Stimulated activated CD4-positive, alpha-beta T cell treated with anti-CD3 and anti-CD28 coated beads, Interleukin-12 subunit alpha, Interleukin-12 subunit beta, amount 100 ng/mL, for 48 hours (primary cell): ENCODE measurements at regions not wholly inside any gene's neighbourhood (a gene's known extent, or its start where the extent isn't known, plus 50 kb on each side); places are given as distances from the start of the nearest gene placed in this dataset.

Experiments used
- DNase-seq, 3 donors: peaks; one replicate each; pipeline ENCODE4 v3.0.0-alpha.2; 2020; ENCODE audit warnings: low read depth in 2 of 3, low spot score in 1 of 3

DNA sequence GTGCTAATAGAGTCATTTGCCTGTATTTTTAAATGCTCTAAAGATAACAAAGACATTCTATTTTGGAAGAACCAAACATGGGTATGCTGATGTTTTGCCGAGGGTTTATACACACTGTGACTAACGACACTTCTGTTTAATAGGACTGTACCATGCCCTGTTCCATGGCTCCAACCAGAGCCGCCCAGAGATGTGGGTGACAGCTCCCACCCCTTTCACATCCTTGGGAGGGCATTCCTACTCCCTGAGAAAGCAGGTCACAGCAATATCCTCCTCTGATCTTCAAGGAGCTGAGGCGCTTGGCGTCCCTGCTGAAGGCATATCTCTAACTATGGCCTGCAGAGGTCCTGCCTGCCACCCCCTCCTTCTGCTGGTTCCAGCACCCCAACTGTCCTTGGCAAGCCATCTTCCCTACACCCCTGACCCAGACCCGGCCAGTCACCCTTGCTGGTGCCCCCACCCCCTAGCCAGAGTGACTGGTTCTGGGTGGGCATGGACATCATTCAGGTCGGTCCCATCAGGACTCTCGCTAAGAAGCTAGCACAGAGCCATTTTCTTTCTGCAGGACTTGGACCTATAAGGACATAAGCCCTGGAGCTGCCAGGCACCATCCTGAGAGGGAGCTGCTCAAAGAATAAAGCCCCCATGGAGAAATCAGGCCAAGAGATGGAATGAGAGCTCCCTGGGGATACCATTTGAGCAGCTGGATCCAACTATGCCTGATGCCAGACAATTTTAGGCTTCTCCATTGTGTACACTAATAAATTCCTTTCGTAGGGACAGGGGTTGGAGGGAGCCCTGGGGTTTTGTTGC is 381.3 kb downstream of the CTTN start:
- no peak for DNase-seq

GRCh38 chr11:70780246-70780535 is 381.9 kb downstream of the CTTN start:
- no peak for DNase-seq

DNA sequence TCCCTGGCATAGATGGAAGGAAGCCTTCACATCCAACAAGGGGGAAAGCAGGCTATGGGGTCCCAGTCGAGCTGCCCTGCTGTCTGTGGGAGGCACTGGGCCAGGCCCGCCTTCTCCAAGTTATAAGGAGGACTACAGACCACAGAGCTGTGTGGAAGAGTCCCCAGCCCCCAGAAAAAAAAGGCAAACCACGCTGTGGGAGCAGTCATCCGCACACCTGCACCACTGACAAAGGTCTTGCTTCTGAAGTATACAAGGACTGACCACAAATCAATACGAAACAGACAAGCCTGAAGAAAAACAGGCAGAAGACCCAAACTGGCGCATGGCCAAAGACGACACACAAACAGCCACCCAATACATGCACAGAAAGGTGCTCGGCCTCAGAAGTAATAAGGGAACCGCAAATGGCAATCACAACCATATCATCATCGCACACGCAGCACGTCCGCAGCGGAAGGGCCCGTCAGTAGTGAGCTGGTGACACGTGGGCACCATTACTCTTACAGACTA is 384.1 kb downstream of the CTTN start:
- DNase-seq = no peak

GRCh38 chr11:70783356-70783755 is 385.0 kb downstream of the CTTN start:
- no peak for DNase-seq

DNA sequence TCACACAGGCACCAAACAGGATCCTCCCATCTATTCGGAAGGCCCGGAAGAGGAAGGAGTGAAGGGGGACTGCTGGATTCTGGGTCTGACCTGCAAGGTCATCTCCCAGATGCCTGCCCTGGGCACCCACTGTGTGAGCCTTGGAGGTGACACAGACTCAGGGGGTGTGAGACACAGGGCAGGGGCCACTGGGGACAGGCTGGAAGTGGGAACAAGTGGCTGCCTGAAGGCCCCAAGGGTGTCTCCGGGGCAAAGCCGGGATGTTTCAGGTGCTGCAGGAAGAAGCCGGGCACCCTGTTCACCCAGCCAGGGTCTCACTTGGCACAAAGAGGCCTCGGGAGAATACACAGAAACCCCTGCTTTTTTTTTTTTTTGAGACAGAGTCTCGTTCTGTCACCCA is 385.5 kb downstream of the CTTN start:
- no peak for DNase-seq

- DNase-seq = no peak
Measured at GRCh38 chr11:70785372-70785771, 387.0 kb downstream of the CTTN start.

DNA sequence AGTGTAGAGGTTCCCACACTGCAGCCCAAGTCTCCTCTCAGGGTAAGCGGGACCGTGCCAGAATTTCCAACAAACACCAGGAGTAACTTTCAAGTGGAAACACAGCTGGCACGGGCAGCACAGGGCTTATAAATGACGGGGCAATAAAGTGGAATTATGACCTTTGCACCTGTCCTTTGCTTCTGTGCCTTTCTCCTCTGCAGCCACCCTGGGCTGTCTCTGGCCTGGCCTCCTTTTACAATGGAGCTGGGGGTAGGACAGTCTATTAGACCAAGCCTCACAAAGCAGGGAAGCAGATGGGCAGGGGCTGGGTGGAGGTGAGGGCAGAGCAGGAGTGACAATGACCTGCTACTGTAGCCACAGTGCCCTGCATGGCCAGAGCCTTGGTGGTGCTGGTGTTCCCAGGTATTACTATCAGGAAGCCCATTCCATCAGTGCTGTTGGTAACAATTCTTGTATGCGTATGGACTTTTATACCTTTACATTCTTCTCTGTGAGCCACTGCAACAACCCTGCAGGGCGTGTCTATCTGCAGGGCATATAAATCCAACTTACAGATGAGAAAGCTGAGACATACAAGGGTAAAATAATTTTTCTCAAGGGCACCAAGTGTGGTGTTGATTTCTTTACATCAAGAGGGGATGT is 387.8 kb downstream of the CTTN start:
- no peak for DNase-seq

- no peak for DNase-seq
Measured at GRCh38 chr11:70788248-70789022, 390.1 kb downstream of the CTTN start.

DNA sequence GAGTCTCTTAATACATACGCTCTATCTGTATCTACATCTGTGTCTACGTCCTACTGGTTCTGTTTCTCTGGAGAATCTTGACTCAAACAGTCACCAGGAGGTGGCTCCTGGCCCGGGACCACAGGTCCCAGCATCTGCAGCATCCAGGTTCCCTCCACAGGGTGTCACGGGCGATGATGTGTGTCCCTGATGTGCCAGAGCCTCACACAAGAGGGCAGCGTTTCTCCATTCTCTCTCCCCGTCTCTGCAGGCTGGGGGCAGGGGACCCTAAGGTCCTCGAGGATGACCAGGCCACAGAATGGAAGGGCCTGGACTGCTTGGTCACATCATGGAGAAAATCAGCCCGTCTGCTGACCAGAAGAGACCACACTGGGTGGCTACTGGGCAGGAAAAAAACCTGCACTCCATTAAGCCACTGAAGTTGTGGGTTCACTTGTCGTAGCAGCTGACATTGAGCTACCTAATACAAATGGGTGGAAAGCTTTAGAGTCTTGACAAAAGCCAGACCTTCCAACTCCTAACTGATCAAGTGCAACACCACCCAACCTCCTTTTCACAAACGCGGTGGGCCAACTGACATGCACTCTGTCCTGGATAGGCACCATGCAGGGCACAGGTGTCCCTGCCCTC is 392.5 kb downstream of the CTTN start:
- DNase-seq = no peak

DNA sequence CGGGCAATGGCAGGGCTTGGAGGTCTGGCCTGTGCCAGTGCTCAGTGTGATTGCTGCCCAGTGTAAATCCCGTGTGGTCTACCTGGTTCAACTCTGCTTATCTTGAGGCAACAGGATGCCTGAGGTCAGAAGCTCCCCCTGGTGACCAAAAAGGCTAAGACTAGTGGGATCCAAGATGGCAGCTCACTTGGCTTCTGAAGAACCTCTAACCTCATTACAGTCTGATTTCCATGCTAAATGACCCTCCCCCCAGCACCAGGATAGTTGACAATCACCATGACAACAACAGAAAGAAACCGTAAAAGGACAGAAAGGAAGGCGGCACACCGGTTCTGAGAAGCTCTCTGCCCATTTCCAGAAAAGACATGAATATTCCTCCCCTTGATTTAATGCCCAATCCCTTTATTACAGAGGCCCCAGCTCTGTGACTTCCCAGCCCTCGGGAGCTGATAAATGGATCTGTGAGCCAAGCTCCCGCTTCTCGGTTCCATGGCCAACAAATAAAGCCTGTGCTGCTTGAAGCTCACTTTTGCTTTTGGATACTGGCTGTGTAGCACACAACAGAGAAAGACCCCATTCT is 398.4 kb downstream of the CTTN start:
- DNase-seq = no peak

- no peak for DNase-seq
Measured at GRCh38 chr11:70798296-70798695, 400.0 kb downstream of the CTTN start.

DNA sequence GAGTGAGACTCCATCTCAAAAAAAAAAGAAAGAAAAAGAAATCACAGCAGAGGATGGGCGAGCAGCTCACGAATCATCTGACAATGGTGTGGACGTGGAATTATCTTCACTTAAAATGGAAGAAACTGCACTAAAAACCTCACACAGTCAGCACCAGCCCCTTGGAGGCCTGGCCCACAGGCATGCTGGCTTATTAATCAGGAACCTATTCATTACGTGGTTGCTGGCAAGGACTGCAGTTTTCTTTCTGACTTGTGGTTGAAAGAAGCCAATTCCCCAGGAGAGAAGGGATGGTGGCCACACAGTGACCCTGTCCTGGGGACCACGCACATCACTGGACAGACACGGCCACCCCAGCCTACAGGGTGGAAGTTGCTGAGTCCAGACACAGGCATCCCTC is 401.1 kb downstream of the CTTN start:
- no peak for DNase-seq

- no peak for DNase-seq
Measured at GRCh38 chr11:70802185-70802584, 403.9 kb downstream of the CTTN start.

DNA sequence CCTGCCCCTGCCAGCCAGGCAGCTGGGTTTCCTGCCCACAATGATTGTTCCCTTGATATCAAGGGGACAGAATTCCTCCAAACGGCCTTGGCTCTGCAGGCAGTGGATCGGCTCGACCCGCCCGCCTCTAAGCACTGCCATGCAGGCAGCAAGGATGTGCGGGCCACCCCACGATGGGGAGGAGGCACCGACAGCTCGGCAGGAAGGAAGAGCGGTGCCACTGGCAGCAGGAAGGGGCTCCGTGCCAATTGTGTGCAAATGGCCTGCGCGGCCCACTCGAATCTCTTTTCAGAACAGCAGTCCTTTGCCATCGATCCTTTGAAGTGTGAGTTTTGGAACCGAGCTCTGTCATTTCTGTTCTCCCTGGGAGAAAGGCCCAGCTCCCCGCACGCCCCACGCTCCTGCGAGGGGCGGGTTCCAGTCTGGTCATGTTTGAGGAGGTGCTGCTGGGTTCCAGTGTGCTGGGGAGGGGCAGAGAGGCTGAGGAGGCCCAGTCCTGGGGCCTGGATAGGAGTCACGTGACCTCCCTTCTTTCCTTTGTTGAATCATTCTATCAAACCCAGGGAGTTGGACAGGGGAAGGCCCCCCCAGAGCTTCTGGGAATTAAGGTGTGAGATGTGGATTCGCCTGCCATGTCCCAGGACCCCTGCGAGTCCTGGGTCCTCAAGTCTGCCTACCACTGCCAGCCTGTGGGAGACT is 406.0 kb downstream of the CTTN start:
- no peak for DNase-seq

- DNase-seq = no peak
Measured at GRCh38 chr11:70805243-70805642, 406.9 kb downstream of the CTTN start.

- DNase-seq = no peak
Measured at GRCh38 chr11:70805971-70806370, 407.6 kb downstream of the CTTN start.

DNA sequence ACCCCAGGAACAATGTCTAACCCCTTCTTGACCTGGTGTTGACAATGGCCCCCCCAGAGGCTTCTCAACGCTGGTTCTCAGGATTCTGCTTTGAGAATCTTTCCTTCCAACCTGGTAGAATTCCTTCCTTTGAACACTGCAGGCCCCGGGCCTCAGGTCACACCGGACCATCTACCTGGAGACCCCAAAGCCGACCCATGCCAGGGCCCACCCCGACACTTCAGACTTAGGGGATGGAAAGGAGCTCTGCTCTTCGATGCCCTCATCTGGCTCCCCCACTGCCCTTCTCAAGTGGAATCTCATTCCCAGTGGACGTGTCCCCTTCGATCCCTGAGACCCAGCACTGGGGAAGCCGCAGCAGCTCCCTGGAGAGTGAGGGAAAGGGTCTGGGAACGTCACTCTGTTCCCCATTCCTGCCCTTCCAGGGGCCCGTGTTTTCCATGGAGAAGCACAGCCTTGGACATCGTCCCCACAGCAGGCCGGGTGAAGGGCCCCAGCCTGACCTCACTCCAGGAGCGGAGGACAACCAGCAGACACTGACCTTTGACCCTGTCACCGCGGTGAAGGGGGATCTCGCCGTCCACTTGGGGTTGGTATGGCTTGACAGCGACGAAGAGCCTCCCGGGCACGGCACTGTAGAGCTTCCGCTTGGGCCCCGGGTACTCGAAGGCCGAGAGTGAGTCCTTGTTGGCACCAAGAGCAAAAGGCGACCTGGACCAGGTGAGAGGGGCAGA is 408.3 kb downstream of the CTTN start:
- DNase-seq = no peak

GRCh38 chr11:70807195-70807543 is 408.8 kb downstream of the CTTN start:
- DNase-seq = no peak

GRCh38 chr11:70808686-70809375 is 410.5 kb downstream of the CTTN start:
- DNase-seq = no peak
